ENCODE measurements at regions not wholly inside any gene's neighbourhood (a gene's known extent, or its start where the extent isn't known, plus 50 kb on each side); places are given as distances from the start of the nearest gene placed in this dataset.

- no peak for TF ChIP-seq CTCF (IDR thresholded peaks at IDR 0.05; ENCODE audit: unreplicated experiment in 3 of 3)
- Mint-ChIP-seq H3K9me3 (peaks cover 33% of the 10 kb centered on the region), H3K27ac (no peak overlapping the region), H3K4me1 (peaks cover 7% of the 10 kb centered on the region), H3K27me3 (ENCODE audit: low read depth) (peaks cover 8% of the 10 kb centered on the region), H3K4me3 (no peak overlapping the region), H3K36me3 (ENCODE audit: low read depth) (no peaks in the 10 kb centered on the region)
Observed at GRCh38 chr14:101492716-101493115, 68.6 kb upstream of the DIO3 start.

GRCh38 chr14:101494826-101495225 lies 66.5 kb upstream of the DIO3 start:
- Mint-ChIP-seq H3K27me3 (ENCODE audit: low read depth) (peaks cover 10% of the 10 kb centered on the region), H3K4me3 (no peak overlapping the region), H3K4me1 (peaks cover 7% of the 10 kb centered on the region), H3K27ac (no peak overlapping the region), H3K9me3 (peaks cover 19% of the 10 kb centered on the region), H3K36me3 (ENCODE audit: low read depth) (no peaks in the 10 kb centered on the region)
- TF ChIP-seq CTCF (IDR thresholded peaks at IDR 0.05; ENCODE audit: unreplicated experiment in 3 of 3) = no peak

GRCh38 chr14:101495284-101495683 lies 66.0 kb upstream of the DIO3 start:
- H3K36me3 Mint-ChIP-seq (ENCODE audit: low read depth) = no peaks in the 10 kb centered on the region
- TF ChIP-seq CTCF (IDR thresholded peaks at IDR 0.05; ENCODE audit: unreplicated experiment in 3 of 3) = no peak
- no peak overlapping the region for H3K27ac Mint-ChIP-seq
- peaks cover 17% of the 10 kb centered on the region for H3K9me3 Mint-ChIP-seq
- no peak overlapping the region for H3K4me3 Mint-ChIP-seq
- H3K4me1 Mint-ChIP-seq = peaks cover 7% of the 10 kb centered on the region
- peaks cover 8% of the 10 kb centered on the region for H3K27me3 Mint-ChIP-seq (ENCODE audit: low read depth)

- Mint-ChIP-seq H3K36me3 (ENCODE audit: low read depth) (no peaks in the 10 kb centered on the region), H3K27ac (no peak overlapping the region), H3K9me3 (peaks cover 14% of the 10 kb centered on the region), H3K4me1 (peaks cover 8% of the 10 kb centered on the region), H3K27me3 (ENCODE audit: low read depth) (peaks cover 13% of the 10 kb centered on the region), H3K4me3 (no peak overlapping the region)
- no peak for TF ChIP-seq CTCF (IDR thresholded peaks at IDR 0.05; ENCODE audit: unreplicated experiment in 3 of 3)
Observed at GRCh38 chr14:101495827-101496775, 65.2 kb upstream of the DIO3 start.

- H3K4me1 Mint-ChIP-seq = peaks cover 11% of the 10 kb centered on the region
- no peak overlapping the region for H3K27ac Mint-ChIP-seq
- H3K9me3 Mint-ChIP-seq = peaks cover 11% of the 10 kb centered on the region
- H3K4me3 Mint-ChIP-seq = no peak overlapping the region
- H3K27me3 Mint-ChIP-seq (ENCODE audit: low read depth) = peaks cover 22% of the 10 kb centered on the region
- no peaks in the 10 kb centered on the region for H3K36me3 Mint-ChIP-seq (ENCODE audit: low read depth)
- TF ChIP-seq CTCF (IDR thresholded peaks at IDR 0.05; ENCODE audit: unreplicated experiment in 3 of 3) = no peak
Observed at GRCh38 chr14:101496776-101497683, 64.3 kb upstream of the DIO3 start.

All from nephron (organoid).